PFSK-1 (cell line): ENCODE measurements at regions not wholly inside any gene's neighbourhood (a gene's known extent, or its start where the extent isn't known, plus 50 kb on each side); places are given as distances from the start of the nearest gene placed in this dataset.

ENCODE experiments used
- POLR2AphosphoS5 ChIP-seq: IDR thresholded peaks from 2 replicates; pipeline ENCODE4 v1.6.1; 2012; ENCODE audit warnings: low read depth, mild to moderate bottlenecking, control low read depth, low read length, moderate library complexity
- SIN3A ChIP-seq: IDR thresholded peaks from 2 replicates; pipeline ENCODE4 v1.6.1; 2012; ENCODE audit warnings: mild to moderate bottlenecking, low read length, moderate library complexity, borderline replicate concordance; ENCODE audit not compliant: insufficient read depth
- TAF1 ChIP-seq: IDR thresholded peaks from 2 replicates; pipeline ENCODE4 v1.6.1; 2012; ENCODE audit warnings: low read length, control low read depth, borderline replicate concordance; ENCODE audit not compliant: insufficient read depth

GRCh38 chr3:31377045-31377642 is 155.6 kb upstream of the STT3B start:
- TF ChIP-seq TAF1 (no peak), SIN3A (no peak), POLR2AphosphoS5 (no peak)
